ENCODE measurements at regions not wholly inside any gene's neighbourhood (a gene's known extent, or its start where the extent isn't known, plus 50 kb on each side); places are given as distances from the start of the nearest gene placed in this dataset.
"Not testable (repeated sequence)": the region's sequence is repeated elsewhere in the genome, so short reads cannot be mapped to it uniquely, and the experiment has no call there.

DNA sequence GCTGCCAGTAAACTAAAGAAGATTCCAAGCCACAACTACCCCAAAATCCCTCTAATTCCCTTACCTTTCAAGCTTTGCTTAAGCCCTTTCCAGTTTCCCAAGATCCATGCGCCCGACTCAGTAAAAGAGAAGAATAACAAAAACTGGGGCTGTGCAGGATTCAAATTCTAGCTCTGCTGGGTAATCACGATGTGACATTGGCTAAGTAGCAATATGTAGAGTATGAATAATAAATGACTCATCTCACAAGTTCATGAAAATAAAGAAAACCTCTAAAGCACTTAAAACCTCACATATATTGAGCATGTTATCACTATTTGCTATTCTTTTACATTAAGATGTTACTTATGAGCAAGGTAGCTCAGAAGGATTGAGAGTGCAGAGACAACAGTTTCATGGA lies 522.2 kb upstream of the ZNF717 start:
- H3K27ac ChIP-seq: no peak overlapping the region
- TF ChIP-seq, protein P1, sequence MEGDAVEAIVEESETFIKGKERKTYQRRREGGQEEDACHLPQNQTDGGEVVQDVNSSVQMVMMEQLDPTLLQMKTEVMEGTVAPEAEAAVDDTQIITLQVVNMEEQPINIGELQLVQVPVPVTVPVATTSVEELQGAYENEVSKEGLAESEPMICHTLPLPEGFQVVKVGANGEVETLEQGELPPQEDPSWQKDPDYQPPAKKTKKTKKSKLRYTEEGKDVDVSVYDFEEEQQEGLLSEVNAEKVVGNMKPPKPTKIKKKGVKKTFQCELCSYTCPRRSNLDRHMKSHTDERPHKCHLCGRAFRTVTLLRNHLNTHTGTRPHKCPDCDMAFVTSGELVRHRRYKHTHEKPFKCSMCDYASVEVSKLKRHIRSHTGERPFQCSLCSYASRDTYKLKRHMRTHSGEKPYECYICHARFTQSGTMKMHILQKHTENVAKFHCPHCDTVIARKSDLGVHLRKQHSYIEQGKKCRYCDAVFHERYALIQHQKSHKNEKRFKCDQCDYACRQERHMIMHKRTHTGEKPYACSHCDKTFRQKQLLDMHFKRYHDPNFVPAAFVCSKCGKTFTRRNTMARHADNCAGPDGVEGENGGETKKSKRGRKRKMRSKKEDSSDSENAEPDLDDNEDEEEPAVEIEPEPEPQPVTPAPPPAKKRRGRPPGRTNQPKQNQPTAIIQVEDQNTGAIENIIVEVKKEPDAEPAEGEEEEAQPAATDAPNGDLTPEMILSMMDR (IDR thresholded peaks at IDR 0.05): no peak
- no peak overlapping the region for H3K4me3 ChIP-seq
- no peaks in the 10 kb centered on the region for H3K4me1 ChIP-seq
- H3K36me3 ChIP-seq: no peaks in the 10 kb centered on the region
- H3K27me3 ChIP-seq: no peaks in the 10 kb centered on the region
- no peak for DNase-seq (ENCODE audit: low spot score)
- H3K9me3 ChIP-seq: no peaks in the 10 kb centered on the region

DNA sequence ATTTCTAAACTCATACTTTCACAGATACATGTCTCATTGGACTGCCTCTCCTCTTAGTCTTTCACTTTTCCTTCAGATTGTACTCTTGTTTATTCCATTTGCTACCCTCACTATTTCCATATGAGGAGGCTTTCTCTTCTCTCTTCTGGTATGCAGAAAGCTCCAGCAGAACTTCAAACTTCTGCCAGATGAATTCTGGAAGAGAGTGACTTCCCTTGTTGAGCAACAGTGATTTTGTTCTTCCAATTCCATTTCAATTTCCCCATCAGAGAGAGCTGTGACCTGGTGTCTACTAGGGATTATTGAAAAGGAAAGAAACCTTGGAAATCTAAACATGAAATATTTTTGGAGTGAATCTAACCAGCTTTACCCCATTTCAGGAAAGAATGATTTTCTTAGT lies 523.2 kb upstream of the ZNF717 start:
- Histone ChIP-seq H3K36me3 (no peaks in the 10 kb centered on the region), H3K27me3 (no peaks in the 10 kb centered on the region), H3K4me1 (no peaks in the 10 kb centered on the region), H3K27ac (no peak overlapping the region), H3K9me3 (no peaks in the 10 kb centered on the region), H3K4me3 (no peak overlapping the region)
- TF ChIP-seq, protein P1 (IDR thresholded peaks at IDR 0.05): no peak
- DNase-seq (ENCODE audit: low spot score): no peak

DNA sequence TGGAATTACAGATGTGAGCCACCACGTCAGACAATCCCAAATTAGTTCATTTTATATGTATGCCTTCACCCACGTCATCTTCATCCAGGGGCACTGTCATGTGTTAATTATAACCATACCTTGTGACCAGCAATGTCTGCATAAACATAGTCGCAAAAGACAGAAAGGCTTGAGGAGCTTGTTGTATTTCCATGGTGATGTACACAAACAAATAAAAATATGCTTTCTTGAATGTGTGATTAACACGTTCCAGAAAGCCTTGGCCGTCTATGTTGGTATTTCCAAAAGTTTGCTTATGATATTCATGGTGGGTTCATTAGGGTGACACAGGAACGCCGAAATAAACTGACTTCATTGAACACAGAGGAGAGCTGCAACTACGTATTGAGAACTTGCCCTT lies 524.7 kb upstream of the ZNF717 start:
- TF ChIP-seq, protein P1 (IDR thresholded peaks at IDR 0.05): no peak
- DNase-seq (ENCODE audit: low spot score): no peak

DNA sequence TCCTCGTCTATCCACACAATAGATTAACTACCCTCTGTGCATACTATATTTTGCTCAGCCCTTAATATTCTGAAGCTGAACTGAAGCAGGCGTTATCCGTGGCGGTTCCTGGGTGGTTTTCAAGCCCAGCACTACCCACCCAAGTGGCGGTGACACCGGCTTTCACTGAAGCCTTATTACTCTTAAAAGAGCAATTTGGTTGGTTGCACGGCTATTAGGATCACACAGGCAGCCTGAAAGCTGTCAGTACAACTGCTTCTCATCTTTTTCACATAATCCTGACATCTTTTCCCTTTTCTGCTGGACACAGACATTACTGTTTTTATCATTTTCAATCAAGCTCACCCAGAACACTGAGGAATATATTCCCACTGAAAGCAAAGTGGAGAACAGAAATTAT lies 525.3 kb upstream of the ZNF717 start:
- H3K27me3 ChIP-seq: no peaks in the 10 kb centered on the region
- no peak for DNase-seq (ENCODE audit: low spot score)
- TF ChIP-seq, protein P1 (IDR thresholded peaks at IDR 0.05): no peak
- no peaks in the 10 kb centered on the region for H3K36me3 ChIP-seq
- no peak overlapping the region for H3K27ac ChIP-seq
- H3K4me1 ChIP-seq: no peaks in the 10 kb centered on the region
- no peak overlapping the region for H3K4me3 ChIP-seq
- no peaks in the 10 kb centered on the region for H3K9me3 ChIP-seq

More for the DNA sequence above, 524.7 kb upstream of the ZNF717 start:
- Histone ChIP-seq H3K27me3 (no peaks in the 10 kb centered on the region), H3K36me3 (no peaks in the 10 kb centered on the region), H3K4me1 (no peaks in the 10 kb centered on the region), H3K9me3 (no peaks in the 10 kb centered on the region), H3K4me3 (no peak overlapping the region), H3K27ac (no peak overlapping the region)

DNA sequence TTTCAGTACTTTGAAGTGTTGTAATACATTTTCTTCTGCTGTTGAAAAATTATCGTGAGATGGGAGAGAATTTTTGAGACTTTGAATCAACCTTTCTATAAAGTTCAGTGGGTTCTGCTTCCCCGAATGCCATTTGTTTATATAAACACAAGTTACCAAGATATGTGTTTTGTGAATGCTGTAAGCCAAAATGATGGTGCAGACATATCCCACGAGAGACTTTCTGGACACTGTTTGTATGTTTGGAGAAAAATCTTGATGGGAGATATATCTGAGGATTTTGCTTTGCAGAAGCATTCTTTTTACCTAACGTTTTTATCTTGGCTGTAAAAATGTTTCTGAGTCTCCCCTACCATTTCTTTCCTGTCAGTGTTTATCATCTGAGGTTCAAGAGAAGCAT lies 526.6 kb upstream of the ZNF717 start:
- no peak overlapping the region for H3K4me3 ChIP-seq

DNA sequence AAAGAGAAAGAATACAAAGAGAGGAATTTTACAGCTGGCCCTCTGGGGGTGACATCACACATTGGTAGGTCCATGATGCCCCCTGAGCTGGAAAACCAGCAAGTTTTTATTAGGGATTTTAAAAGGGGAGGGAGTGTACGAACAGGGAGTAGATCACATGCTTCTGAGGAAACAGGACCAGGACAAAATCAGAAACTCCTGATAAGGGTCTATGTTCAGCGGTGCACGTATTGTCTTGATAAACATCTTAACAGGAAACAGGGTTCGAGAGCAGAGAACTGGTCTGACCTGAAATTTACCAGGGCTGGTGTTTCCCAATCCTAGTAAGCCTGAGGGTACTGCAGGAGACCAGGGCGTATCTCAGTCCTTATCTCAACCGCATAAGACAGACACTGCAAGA lies 530.6 kb upstream of the ZNF717 start:
- DNase-seq (ENCODE audit: low spot score); H3K4me1 ChIP-seq; H3K9me3 ChIP-seq; H3K27ac ChIP-seq; H3K4me3 ChIP-seq; H3K27me3 ChIP-seq; H3K36me3 ChIP-seq: not testable (repeated sequence)

More for the DNA sequence above, 526.6 kb upstream of the ZNF717 start:
- DNase-seq (ENCODE audit: low spot score): no peak
- TF ChIP-seq, protein P1 (IDR thresholded peaks at IDR 0.05): no peak
- Histone ChIP-seq H3K9me3 (no peaks in the 10 kb centered on the region), H3K27me3 (no peaks in the 10 kb centered on the region), H3K27ac (no peak overlapping the region), H3K36me3 (no peaks in the 10 kb centered on the region), H3K4me1 (no peaks in the 10 kb centered on the region)
